ENCODE measurements at regions not wholly inside any gene's neighbourhood (a gene's known extent, or its start where the extent isn't known, plus 50 kb on each side); places are given as distances from the start of the nearest gene placed in this dataset.
"Not testable (repeated sequence)": the region's sequence is repeated elsewhere in the genome, so short reads cannot be mapped to it uniquely, and the experiment has no call there.

DNA sequence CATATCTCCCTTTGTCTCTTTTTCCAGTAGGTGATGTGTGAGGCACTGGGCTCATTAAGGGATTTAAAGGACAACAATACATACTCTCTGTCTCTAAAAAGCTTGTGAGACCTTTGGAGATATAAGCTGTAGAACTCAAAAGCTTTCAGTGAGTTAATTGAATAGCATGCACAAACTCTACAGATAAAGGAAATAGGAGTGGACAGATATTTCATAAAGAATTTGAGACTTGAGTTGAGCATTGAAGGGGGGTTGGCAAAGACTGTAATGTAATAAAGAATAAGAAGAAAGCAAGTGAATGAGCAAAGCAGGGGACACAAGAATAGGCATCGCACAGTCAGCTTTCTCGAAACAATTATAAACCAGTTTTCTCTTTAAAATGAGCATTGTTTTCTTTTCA is 583.4 kb upstream of the DPPA4 start:
- FAIRE-seq: no peak

- FAIRE-seq: no peak
These were observed 584.2 kb upstream of the DPPA4 start for GRCh38 chr3:109921509-109921908.

- FAIRE-seq: no peak
These were observed 585.5 kb upstream of the DPPA4 start for GRCh38 chr3:109922856-109923255.

DNA sequence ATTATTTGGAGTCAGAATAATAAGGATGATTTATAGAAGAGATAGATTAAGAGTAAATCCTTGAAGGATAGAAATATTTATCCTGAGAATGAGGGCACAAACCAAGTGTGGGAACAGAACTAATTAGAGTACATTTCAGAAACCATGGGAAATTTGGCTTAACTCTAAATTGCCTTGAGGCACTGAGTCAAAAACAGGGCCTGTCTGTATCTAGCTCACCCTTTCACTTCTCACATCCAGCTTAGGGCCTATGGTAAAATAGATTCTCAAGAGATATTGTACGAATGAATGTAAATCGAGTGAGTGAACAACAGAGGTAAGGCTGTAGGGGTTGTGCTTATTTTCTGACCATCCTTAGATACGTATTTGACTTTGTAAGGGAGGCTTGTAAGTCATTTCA is 586.1 kb upstream of the DPPA4 start:
- FAIRE-seq: no peak

GRCh38 chr3:109924196-109924595 is 586.9 kb upstream of the DPPA4 start:
- FAIRE-seq: no peak

DNA sequence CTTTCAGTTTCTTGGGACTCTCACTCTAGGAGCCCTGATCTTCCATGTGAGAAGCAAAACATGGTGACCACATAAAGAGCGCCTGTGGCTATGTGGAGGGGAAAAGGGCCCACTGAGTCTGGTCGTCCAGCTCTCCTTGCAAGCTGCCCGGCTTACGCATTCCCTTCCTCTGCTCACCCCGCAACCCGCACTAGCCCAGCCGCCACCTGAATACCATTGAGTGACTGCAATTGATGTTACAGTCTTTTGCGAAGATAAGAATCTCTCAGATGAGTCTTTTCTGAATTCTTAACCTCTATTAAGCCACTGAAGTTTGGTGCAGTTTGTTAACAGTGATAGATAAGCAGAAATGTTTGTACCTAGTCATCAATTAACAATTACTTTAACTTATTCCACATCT is 589.0 kb upstream of the DPPA4 start:
- no peak for FAIRE-seq

DNA sequence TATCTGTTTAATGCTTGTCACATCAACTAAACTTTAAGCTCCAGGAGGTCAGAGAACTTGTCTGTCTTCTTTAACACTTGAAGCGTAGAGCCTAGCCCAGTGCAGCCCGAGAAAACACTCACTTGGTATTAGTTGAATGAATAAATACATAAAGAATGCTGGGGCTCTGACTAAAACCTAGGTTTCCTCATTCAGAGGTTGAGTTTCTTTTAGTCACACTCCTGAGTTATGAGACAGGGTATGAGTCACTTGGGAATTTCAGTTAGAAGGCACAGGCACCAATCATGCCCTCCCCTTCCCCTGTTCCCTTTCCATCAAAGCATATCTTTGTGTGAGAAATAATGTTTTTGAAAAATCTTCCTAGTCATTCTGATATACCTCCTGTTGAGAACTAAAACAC is 589.8 kb upstream of the DPPA4 start:
- no peak for FAIRE-seq

GRCh38 chr3:109927726-109928125 is 590.4 kb upstream of the DPPA4 start:
- FAIRE-seq: no peak

- no peak for FAIRE-seq
These were observed 593.2 kb upstream of the DPPA4 start for GRCh38 chr3:109930582-109930981.

DNA sequence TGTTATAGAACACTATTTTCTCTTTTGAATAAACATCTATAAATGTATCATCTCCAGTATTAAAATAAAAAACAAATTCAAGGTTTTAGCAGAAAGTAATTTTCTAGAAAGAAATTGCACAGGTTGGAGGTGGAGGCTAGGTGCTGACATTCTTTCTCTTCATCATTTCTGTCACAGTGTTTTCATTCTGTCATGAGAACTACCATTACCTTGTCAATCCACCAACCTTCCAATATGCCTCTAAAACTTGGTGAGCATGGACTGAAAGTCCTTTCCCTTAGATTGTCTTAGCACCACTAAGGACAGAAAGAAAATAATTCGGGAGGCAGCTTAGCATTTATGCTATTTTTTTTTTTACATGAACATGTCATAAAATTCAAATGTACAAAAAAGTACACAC is 596.2 kb upstream of the DPPA4 start:
- no peak for FAIRE-seq

DNA sequence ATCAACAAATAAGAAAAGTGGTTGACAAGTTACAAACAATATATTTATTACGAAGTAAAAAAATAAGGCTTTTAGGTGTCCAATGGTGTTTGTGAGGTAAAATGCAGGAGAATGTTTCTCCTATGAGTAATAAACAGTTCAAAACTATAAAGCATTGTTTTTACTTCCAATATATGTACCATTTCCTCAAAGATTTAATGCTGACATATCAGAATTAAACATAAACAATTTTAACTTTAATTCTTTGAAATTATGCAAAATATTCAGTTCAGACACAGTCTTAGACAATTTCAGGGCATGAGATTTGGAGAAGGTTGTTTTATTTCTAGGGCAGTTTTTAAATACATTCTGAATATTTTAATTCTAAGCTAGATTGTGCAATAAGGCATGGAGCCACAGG is 602.5 kb upstream of the DPPA4 start:
- no peak for FAIRE-seq

DNA sequence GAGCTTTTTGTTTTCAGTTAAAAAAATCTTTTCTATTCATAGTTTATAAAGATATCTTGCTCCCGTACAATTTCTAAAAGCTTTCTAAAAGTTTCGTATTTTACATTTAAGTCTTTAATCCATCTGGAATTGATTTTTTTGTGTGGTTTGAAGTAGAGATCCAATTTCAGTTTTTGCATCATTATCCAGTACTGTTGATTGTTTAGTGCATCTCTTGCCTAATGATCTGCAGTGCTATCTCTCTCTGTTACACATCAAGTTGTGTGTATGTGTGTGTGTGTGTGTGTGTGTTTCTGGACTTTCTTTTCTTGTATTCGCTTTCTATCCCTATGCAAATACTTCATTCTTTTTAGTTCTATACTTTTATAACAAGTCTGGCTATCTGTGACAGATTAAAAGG is 605.8 kb upstream of the DPPA4 start:
- FAIRE-seq: no peak

DNA sequence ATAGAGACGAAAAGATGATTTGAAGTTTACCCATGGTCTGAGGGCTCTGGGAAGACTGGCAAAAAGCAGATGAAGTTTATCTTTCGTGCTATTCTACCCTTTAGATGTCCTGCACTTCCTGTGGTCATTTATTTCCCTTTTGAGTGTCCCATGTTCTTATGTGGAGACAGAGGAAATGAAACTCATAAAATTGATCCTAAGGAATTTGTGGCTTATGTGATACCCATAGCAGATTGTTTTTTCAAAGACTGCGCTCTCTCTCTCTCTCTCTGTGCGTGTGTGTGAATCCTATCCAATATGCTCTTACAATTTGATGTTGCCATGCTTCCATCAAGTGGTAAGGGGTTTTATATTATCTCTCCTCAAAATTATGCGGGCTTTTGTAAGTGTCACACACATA is 607.5 kb upstream of the DPPA4 start:
- FAIRE-seq: no peak

DNA sequence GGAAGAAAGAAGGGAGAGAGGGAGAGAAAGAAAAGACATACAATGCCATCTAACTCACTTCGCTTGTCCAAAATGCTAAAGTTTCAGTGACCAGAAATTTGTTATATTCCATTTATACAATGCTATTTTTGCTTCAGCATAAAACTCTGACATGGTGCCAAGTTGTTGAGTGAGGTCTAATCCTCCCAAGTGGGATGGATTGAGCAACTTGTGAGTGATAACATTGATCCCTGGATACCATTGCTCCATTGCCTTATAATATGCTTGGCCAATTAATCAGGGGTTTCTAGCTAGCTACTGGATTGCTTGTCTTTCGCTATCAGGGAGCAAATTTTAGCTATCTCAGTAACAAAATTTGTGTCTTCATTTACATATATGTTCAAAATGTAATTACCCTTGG is 615.6 kb upstream of the DPPA4 start:
- no peak for FAIRE-seq

- FAIRE-seq: no peak
These were observed 626.5 kb upstream of the DPPA4 start for GRCh38 chr3:109963831-109964230.

- no peak for FAIRE-seq
These were observed 636.4 kb upstream of the DPPA4 start for GRCh38 chr3:109973733-109974132.

- no peak for FAIRE-seq
These were observed 640.6 kb upstream of the DPPA4 start for GRCh38 chr3:109977897-109978296.

DNA sequence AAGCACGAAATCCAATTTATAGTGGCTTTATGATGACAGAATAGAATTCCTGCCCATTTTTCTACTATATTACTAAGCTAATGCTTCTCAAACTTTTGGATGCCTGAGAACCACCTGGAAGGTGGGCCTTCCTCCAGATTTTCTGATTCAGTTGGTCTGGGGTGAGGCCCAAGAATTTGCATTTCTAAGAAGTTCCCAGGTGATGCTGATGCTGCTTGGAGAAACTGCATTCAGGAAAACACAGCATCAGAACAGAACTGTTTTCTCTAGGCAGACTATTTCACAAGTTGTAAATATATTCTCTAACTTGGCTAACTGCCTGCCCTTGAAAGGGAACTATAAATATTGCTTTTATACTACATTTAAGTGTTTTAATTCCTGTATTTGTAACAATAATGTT is 644.9 kb upstream of the DPPA4 start:
- no peak for FAIRE-seq

GRCh38 chr3:109984976-109985375 is 647.6 kb upstream of the DPPA4 start:
- FAIRE-seq: no peak

DNA sequence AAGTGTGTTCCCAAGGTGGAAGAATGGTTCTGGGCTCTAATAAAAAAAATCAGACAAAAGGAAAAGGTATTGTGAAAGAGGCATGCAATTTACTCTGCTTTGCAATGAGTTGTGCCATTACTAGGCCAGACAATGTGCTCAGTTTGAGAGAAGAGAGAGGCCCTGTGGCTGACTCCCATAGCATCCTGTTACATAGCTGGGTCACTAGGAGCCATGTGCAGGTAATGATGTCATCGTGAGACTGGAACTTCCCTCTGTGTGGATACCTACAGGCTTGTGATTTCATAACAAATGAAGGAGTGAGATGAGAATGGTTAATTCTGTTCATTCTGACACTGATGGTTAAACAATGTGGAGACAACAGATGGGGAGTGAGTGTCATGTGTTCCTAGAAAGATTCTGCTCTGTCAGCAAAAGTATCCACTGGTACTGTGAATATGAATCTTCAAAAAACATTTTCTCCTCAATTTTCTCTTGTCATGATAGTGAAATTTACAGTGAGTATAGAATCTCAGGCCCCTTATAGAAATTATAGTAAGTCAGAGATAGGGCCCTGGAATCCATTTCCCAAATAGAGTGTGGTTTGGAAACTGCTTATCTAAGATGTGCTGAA is 648.7 kb upstream of the DPPA4 start:
- no peak for FAIRE-seq

- FAIRE-seq: no peak
These were observed 657.5 kb upstream of the DPPA4 start for GRCh38 chr3:109994853-109995252.

DNA sequence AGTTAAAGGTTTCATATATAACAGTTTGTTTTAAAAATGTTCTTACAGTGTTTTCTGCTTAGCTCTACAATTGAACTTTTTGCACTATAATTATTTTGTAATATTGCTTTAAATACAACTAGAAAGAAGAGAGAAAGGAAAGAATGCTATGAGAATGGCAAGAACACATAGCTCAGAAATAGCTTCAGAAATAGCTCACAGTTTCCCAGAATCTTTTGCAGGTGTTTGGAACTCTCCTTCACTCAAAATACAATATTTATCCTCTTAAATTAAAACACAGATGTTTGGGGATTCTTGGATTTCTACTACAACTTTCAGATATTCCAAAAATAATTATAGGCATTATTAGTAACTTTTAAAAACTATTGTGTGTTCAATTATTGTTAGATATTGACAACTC is 658.0 kb upstream of the DPPA4 start:
- FAIRE-seq: peak; percentile 21

- not testable (repeated sequence) for FAIRE-seq
These were observed 664.6 kb upstream of the DPPA4 start for GRCh38 chr3:110001905-110002304.

DNA sequence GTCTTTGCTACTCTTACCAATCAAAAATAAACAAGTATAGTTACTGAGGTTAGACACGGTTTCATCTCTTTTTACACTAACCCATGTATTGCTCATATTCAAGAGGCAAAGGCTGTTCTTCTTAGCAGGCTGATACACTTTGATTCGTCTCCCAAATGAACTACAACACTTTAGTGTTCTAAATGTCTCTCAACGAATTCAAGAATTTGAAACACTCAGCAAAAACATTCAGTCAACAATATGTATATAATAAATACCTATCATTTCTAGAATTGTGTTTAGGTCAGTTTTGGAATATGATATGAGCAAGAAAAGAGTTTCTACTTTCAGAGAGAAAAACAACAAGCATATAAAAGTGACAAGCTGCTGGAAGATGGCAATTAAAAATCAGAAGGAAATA is 669.6 kb upstream of the DPPA4 start:
- no peak for FAIRE-seq

GRCh38 chr3:110015231-110015963 is 678.1 kb upstream of the DPPA4 start:
- no peak for FAIRE-seq
